Left lung (tissue), 4 donors: ENCODE measurements at regions not wholly inside any gene's neighbourhood (a gene's known extent, or its start where the extent isn't known, plus 50 kb on each side); places are given as distances from the start of the nearest gene placed in this dataset.

Experiments used
- ATAC-seq: fragments of 200-7000 bp; cut with Tn5 transposase; one replicate; pipeline ENCODE4 v1.9.1; 2020; ENCODE audit warnings: moderate library complexity
- DNase-seq, 4 donors: peaks; one replicate each; pipeline ENCODE4 v3.0.0-alpha.2; 2013 to 2020
- H3K27ac ChIP-seq, 2 donors: fragments of 200-600 bp; sonication (generic) in 1 of 2; one replicate each; pipeline versions ENCODE4 v1.5.0 to v1.8.0; 2020 to 2021
- H3K27me3 ChIP-seq, 2 donors: fragments of 200-600 bp; sonication (generic) in 1 of 2; one replicate each; pipeline versions ENCODE4 v1.5.0 to v1.8.0; 2020 to 2021
- H3K36me3 ChIP-seq, 2 donors: fragments of 200-600 bp; sonication (generic) in 1 of 2; one replicate each; pipeline versions ENCODE4 v1.5.0 to v1.8.0; 2020 to 2021
- H3K4me1 ChIP-seq, 2 donors: fragments of 200-600 bp; one replicate each; pipeline ENCODE4 v1.8.0; 2021
- H3K4me3 ChIP-seq, 2 donors: fragments of 200-600 bp; sonication (generic) in 1 of 2; one replicate each; pipeline versions ENCODE4 v1.5.0 to v1.8.0; 2020 to 2021; ENCODE audit warnings: mild to moderate bottlenecking in 1 of 2
- H3K9me3 ChIP-seq, 2 donors: fragments of 200-600 bp; sonication (generic) in 1 of 2; one replicate each; pipeline versions ENCODE4 v1.5.0 to v1.8.0; 2020 to 2021
- intact Hi-C, 2 donors: fragments of 100-400 bp; cut with DNase I; formaldehyde crosslinking; loops; one replicate each; pipeline versions ENCODE4 v1.11.2 to v1.14.2; 2022
- TF ChIP-seq, protein P1 (sequence below), 2 donors: fragments of 200-600 bp; sonication (generic) in 1 of 2; IDR thresholded peaks; one replicate each; pipeline versions ENCODE4 v1.5.0 to v1.8.0; 2021; ENCODE audit warnings: antibody characterized with exemption in 2 of 2
- donor health status: DM: no; HTN: yes; CAD: no.
- donor health status: DM: no; HTN: no; CAD: no.

- ATAC-seq (no peak), DNase-seq (no peak)
- H3K36me3 ChIP-seq, result no peaks in the 10 kb centered on the region
- no peak overlapping the region for H3K4me3 ChIP-seq
- no peak overlapping the region for H3K27ac ChIP-seq
- no peaks in the 10 kb centered on the region for H3K4me1 ChIP-seq
- no peaks in the 10 kb centered on the region for H3K9me3 ChIP-seq
- TF ChIP-seq, protein P1, sequence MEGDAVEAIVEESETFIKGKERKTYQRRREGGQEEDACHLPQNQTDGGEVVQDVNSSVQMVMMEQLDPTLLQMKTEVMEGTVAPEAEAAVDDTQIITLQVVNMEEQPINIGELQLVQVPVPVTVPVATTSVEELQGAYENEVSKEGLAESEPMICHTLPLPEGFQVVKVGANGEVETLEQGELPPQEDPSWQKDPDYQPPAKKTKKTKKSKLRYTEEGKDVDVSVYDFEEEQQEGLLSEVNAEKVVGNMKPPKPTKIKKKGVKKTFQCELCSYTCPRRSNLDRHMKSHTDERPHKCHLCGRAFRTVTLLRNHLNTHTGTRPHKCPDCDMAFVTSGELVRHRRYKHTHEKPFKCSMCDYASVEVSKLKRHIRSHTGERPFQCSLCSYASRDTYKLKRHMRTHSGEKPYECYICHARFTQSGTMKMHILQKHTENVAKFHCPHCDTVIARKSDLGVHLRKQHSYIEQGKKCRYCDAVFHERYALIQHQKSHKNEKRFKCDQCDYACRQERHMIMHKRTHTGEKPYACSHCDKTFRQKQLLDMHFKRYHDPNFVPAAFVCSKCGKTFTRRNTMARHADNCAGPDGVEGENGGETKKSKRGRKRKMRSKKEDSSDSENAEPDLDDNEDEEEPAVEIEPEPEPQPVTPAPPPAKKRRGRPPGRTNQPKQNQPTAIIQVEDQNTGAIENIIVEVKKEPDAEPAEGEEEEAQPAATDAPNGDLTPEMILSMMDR (IDR thresholded peaks at IDR 0.05), result no peak
- H3K27me3 ChIP-seq, result no peaks in the 10 kb centered on the region
- intact Hi-C loops, result no loop called here
Measured at GRCh38 chr13:40342461-40342860, 324.0 kb downstream of the FOXO1 start.

DNA sequence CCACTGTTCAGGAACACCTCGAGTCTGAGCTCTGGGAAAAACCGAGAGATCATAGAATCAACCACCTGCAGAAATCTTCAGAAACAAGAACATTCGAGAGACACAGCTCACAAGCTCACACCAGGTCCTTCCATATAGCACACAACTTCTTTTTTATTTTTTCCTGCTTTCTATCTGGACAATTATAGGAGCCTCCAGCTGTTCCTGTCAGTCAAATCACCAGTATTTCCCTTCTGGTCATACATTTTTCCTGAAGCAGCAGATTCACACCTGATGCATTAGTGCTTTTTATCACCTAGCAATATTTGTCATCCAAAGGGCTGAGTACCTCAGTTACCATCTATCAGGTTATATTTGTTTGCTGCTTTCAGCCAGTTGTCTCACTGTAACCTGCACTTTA is 323.5 kb downstream of the FOXO1 start:
- intact Hi-C loops, result no loop called here
- no peaks in the 10 kb centered on the region for H3K36me3 ChIP-seq
- H3K4me3 ChIP-seq, result no peak overlapping the region
- H3K27ac ChIP-seq, result no peak overlapping the region
- no peak for ATAC-seq
- no peak for DNase-seq
- TF ChIP-seq, protein P1 (IDR thresholded peaks at IDR 0.05), result no peak
- H3K4me1 ChIP-seq, result no peaks in the 10 kb centered on the region
- no peaks in the 10 kb centered on the region for H3K27me3 ChIP-seq
- no peaks in the 10 kb centered on the region for H3K9me3 ChIP-seq

DNA sequence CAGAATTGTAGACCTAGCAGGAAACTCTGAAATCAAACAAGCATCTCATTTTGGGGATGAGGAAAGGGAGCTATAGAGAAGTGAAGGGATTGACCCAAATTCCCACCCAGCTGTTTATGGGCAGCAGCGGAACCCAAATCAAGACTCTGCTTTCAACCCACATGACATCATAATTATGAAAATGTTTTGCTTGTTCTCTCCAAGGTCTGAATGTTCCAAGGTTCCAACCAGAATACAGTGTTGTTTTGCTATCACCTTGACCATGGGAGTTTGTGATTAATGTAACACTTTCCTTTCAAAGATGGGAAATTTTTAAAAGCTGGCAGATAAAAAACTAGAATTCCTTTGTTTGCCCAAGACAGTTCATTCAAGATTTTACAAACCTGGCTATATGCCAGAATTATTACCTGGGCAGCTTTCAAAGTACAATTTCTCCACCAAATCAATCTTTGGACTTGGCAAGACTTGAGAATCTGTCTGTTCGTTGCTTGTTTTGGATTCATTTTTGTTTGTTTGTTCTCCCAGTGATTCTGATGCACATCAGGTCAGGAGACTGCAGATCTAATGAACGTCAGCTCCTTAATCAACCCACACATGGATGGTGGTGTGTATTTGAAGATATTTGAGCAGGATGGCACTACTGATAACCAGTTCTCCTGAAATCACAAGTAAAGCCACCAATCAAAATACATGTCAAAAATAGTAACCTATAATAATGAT is 322.7 kb downstream of the FOXO1 start:
- no peak overlapping the region for H3K27ac ChIP-seq
- no peak overlapping the region for H3K4me3 ChIP-seq
- no peak for ATAC-seq
- DNase-seq, result no peak
- H3K36me3 ChIP-seq, result no peaks in the 10 kb centered on the region
- H3K4me1 ChIP-seq, result no peaks in the 10 kb centered on the region
- TF ChIP-seq, protein P1 (IDR thresholded peaks at IDR 0.05), result no peak
- H3K9me3 ChIP-seq, result no peaks in the 10 kb centered on the region
- intact Hi-C loops, result no loop called here
- no peaks in the 10 kb centered on the region for H3K27me3 ChIP-seq

DNA sequence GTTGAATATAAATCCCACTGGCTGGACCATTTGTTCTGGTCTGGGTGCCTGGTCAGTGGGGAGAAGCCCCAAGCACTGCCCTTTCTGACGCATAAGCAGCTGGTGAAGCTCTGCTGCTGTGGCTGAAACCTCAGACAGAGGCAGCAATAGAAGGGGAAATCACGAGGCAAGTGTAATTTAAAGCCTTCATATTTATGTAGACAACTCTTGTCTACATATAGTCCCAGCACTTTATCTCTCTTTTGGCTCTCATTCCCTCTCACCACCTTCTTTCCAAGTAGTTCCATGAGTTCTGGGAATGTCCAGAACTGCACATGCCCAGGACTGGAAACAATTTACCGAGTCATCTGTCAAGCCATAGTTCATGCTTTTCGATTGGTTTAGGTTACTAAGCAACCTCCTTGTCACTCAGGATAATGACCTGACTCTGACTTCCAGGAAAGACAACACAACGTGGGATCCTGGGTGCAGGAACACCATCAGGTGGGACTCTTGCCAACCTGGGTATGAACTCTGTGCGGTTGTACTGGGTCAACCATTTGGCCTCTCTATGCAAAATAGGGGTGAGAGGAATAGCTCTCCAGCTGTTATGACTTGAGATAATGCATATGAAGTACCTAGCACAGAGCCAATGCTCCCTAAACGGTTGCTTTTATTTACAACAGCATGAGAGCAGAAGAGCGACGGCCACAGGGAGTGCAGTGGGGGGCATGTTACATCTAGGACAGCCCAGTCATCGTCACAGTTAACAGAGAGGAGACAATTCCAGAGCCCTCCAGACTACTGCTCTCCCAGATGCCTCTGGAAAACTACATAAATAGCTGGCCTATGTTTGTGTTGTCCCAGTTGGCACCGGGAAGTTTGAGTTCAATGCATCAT is 321.9 kb downstream of the FOXO1 start:
- no peak overlapping the region for H3K27ac ChIP-seq
- TF ChIP-seq, protein P1 (IDR thresholded peaks at IDR 0.05), result no peak
- DNase-seq (peak in 2 of 4 donors; percentile 51 to 62), ATAC-seq (peak; percentile 43)
- H3K9me3 ChIP-seq, result no peaks in the 10 kb centered on the region
- H3K4me1 ChIP-seq, result no peaks in the 10 kb centered on the region
- no peak overlapping the region for H3K4me3 ChIP-seq
- H3K27me3 ChIP-seq, result no peaks in the 10 kb centered on the region
- no peaks in the 10 kb centered on the region for H3K36me3 ChIP-seq
- intact Hi-C loops, result no loop called here

DNA sequence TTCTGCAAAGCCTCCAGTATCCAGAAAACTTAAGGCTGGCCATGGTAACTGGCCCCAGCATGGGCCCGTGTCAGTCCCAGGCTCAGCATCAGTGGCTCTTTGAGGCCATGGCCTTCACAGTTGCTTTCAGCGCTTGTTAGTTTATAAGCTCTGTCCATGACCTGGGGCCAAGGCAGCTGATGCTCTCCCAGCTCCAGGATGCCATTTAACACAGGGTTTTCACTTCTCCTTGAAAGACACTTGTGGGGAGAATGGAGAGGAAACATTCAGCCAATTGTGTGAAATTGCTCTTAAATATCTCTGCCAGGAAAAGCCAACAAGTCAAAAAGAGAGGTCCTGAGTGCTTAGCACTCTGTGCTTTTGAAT is 321.3 kb downstream of the FOXO1 start:
- ATAC-seq (no peak), DNase-seq (no peak)
- TF ChIP-seq, protein P1 (IDR thresholded peaks at IDR 0.05), result no peak
- intact Hi-C loops, result no loop called here
- Histone ChIP-seq H3K27ac (no peak overlapping the region), H3K36me3 (no peaks in the 10 kb centered on the region), H3K4me3 (no peak overlapping the region), H3K4me1 (no peaks in the 10 kb centered on the region), H3K9me3 (no peaks in the 10 kb centered on the region), H3K27me3 (no peaks in the 10 kb centered on the region)
